ENCODE measurements at regions not wholly inside any gene's neighbourhood (a gene's known extent, or its start where the extent isn't known, plus 50 kb on each side); places are given as distances from the start of the nearest gene placed in this dataset.

DNA sequence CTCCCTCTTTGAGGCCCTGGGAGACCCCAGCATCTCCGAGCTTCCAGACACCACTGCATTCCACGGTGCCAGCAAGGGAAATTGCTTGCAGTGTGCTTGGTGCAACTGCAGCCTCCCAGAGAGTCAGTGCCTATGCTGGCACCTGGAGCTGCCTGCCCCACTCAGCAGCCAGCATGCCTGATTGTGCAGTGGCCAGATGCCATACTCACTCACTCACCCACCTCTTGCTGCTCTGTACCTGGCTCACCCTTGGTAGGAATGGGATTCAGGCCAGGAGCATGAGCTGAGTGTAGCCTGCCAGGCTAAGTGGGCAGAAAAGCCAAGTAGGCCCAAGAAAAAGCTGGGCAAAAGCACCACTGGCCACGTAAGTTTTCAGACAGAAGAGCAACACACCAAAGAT lies 651.4 kb downstream of the GABRG1 start:
- TF ChIP-seq, protein P1, sequence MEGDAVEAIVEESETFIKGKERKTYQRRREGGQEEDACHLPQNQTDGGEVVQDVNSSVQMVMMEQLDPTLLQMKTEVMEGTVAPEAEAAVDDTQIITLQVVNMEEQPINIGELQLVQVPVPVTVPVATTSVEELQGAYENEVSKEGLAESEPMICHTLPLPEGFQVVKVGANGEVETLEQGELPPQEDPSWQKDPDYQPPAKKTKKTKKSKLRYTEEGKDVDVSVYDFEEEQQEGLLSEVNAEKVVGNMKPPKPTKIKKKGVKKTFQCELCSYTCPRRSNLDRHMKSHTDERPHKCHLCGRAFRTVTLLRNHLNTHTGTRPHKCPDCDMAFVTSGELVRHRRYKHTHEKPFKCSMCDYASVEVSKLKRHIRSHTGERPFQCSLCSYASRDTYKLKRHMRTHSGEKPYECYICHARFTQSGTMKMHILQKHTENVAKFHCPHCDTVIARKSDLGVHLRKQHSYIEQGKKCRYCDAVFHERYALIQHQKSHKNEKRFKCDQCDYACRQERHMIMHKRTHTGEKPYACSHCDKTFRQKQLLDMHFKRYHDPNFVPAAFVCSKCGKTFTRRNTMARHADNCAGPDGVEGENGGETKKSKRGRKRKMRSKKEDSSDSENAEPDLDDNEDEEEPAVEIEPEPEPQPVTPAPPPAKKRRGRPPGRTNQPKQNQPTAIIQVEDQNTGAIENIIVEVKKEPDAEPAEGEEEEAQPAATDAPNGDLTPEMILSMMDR (IDR thresholded peaks at IDR 0.05; ENCODE audit: extremely low read depth in 1 of 2, insufficient read depth in 1 of 2, low read depth in 1 of 2, low read length in 2 of 2) = no peak
- TF ChIP-seq POLR2AphosphoS5 (IDR thresholded peaks at IDR 0.05; ENCODE audit: insufficient read depth, low read depth, low read length) (no peak), EZH2 (IDR thresholded peaks at IDR 0.05; ENCODE audit: borderline replicate concordance, low read depth, low read length, severe bottlenecking) (no peak), JUN (IDR thresholded peaks at IDR 0.05; ENCODE audit: borderline replicate concordance, insufficient read depth, insufficient read length, low read depth) (no peak), MYC (IDR thresholded peaks at IDR 0.05; ENCODE audit: low read depth, low read length) (no peak), POLR2A (IDR thresholded peaks at IDR 0.05; ENCODE audit: low read depth, low read length) (no peak)
- TF ChIP-seq, protein P2, sequence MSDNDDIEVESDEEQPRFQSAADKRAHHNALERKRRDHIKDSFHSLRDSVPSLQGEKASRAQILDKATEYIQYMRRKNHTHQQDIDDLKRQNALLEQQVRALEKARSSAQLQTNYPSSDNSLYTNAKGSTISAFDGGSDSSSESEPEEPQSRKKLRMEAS (IDR thresholded peaks at IDR 0.05; ENCODE audit: insufficient read depth, insufficient read length) = no peak

All from endothelial cell of umbilical vein (primary cell).